GM18498 (cell line): ENCODE measurements at regions not wholly inside any gene's neighbourhood (a gene's known extent, or its start where the extent isn't known, plus 50 kb on each side); places are given as distances from the start of the nearest gene placed in this dataset.

Source experiments
- ATAC-seq: cut with Tn5 transposase; IDR thresholded peaks from one replicate; pipeline ENCODE4 v1.9.1; 2021; ENCODE audit warnings: mild to moderate bottlenecking, moderate library complexity; ENCODE audit not compliant: unreplicated experiment

- ATAC-seq: no peak
These were observed 235.9 kb upstream of the CDH6 start for GRCh38 chr5:30957591-30957990.

GRCh38 chr5:30956251-30956650, 237.2 kb upstream of the CDH6 start:
- ATAC-seq: no peak

GRCh38 chr5:30937070-30937469, 256.4 kb upstream of the CDH6 start:
- no peak for ATAC-seq

- no peak for ATAC-seq
These were observed 259.9 kb upstream of the CDH6 start for GRCh38 chr5:30933599-30933998.

GRCh38 chr5:30932273-30933017, 261.0 kb upstream of the CDH6 start:
- ATAC-seq: no peak

GRCh38 chr5:30930736-30931135, 262.8 kb upstream of the CDH6 start:
- no peak for ATAC-seq

- ATAC-seq: no peak
These were observed 264.5 kb upstream of the CDH6 start for GRCh38 chr5:30928956-30929355.

GRCh38 chr5:30926218-30926617, 267.3 kb upstream of the CDH6 start:
- no peak for ATAC-seq

GRCh38 chr5:30921388-30921787, 272.1 kb upstream of the CDH6 start:
- no peak for ATAC-seq

GRCh38 chr5:30918171-30918570, 275.3 kb upstream of the CDH6 start:
- ATAC-seq: no peak

GRCh38 chr5:30908356-30908755, 285.1 kb upstream of the CDH6 start:
- no peak for ATAC-seq

- no peak for ATAC-seq
These were observed 293.1 kb upstream of the CDH6 start for GRCh38 chr5:30900367-30900766.

- ATAC-seq: no peak
These were observed 298.7 kb upstream of the CDH6 start for GRCh38 chr5:30894811-30895210.

- ATAC-seq: no peak
These were observed 301.8 kb upstream of the CDH6 start for GRCh38 chr5:30891660-30892059.

GRCh38 chr5:30890377-30890776, 303.1 kb upstream of the CDH6 start:
- no peak for ATAC-seq

GRCh38 chr5:30880514-30880913, 313.0 kb upstream of the CDH6 start:
- no peak for ATAC-seq

- no peak for ATAC-seq
These were observed 313.6 kb upstream of the CDH6 start for GRCh38 chr5:30879887-30880286.

GRCh38 chr5:30878746-30879145, 314.7 kb upstream of the CDH6 start:
- no peak for ATAC-seq

- ATAC-seq: no peak
These were observed 315.2 kb upstream of the CDH6 start for GRCh38 chr5:30878296-30878695.

- ATAC-seq: no peak
These were observed 319.0 kb upstream of the CDH6 start for GRCh38 chr5:30874241-30875034.

- no peak for ATAC-seq
These were observed 322.3 kb upstream of the CDH6 start for GRCh38 chr5:30871196-30871595.

GRCh38 chr5:30867711-30868110, 325.8 kb upstream of the CDH6 start:
- ATAC-seq: no peak
